ENCODE measurements at regions not wholly inside any gene's neighbourhood (a gene's known extent, or its start where the extent isn't known, plus 50 kb on each side); places are given as distances from the start of the nearest gene placed in this dataset.
"Not testable (repeated sequence)": the region's sequence is repeated elsewhere in the genome, so short reads cannot be mapped to it uniquely, and the experiment has no call there.

DNA sequence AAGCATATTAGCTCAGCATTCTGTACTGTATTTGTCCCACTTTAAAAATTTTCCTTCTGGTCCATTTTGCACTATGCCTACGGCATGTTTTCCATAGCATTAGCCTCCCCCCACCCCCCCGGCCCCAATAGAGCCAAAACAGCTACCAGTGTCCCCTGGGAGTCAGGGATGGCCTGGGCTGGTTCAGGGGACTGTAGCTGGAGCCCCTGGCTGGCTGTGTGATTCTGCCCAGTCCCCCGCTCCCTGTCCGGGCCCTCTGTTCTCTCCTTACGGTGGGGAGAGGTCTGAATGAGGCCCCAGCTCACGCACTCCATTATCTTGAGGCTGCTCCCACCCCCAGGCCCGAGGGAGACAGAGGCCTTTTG is 70.1 kb downstream of the KLF15 start:
- no peak overlapping the region for H3K27ac ChIP-seq
- TF ChIP-seq, protein P1, sequence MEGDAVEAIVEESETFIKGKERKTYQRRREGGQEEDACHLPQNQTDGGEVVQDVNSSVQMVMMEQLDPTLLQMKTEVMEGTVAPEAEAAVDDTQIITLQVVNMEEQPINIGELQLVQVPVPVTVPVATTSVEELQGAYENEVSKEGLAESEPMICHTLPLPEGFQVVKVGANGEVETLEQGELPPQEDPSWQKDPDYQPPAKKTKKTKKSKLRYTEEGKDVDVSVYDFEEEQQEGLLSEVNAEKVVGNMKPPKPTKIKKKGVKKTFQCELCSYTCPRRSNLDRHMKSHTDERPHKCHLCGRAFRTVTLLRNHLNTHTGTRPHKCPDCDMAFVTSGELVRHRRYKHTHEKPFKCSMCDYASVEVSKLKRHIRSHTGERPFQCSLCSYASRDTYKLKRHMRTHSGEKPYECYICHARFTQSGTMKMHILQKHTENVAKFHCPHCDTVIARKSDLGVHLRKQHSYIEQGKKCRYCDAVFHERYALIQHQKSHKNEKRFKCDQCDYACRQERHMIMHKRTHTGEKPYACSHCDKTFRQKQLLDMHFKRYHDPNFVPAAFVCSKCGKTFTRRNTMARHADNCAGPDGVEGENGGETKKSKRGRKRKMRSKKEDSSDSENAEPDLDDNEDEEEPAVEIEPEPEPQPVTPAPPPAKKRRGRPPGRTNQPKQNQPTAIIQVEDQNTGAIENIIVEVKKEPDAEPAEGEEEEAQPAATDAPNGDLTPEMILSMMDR (IDR thresholded peaks at IDR 0.05) = no peak

DNA sequence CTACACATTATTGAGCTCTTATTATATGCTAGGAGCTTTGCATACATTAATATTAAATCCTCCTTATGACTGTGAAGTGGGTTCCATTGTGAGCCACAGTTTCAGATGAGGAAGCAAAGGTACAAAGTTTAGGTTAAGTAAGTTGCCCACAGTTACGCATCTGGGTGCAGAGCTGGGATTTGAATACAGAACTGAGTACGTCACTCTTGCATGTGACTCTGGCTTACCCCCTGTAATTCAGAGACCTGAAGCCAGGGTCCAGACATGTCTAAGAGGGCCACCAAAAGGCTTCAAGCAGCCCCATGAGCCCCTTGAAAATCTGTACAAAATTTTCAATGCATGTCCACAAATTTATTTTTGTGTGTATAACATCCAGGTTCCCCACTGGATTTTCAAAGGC is 71.8 kb downstream of the KLF15 start:
- no peak overlapping the region for H3K27ac ChIP-seq
- TF ChIP-seq, protein P1 (IDR thresholded peaks at IDR 0.05) = no peak
- no peak for TF ChIP-seq ZFX (IDR thresholded peaks at IDR 0.05; ENCODE audit: borderline replicate concordance)

DNA sequence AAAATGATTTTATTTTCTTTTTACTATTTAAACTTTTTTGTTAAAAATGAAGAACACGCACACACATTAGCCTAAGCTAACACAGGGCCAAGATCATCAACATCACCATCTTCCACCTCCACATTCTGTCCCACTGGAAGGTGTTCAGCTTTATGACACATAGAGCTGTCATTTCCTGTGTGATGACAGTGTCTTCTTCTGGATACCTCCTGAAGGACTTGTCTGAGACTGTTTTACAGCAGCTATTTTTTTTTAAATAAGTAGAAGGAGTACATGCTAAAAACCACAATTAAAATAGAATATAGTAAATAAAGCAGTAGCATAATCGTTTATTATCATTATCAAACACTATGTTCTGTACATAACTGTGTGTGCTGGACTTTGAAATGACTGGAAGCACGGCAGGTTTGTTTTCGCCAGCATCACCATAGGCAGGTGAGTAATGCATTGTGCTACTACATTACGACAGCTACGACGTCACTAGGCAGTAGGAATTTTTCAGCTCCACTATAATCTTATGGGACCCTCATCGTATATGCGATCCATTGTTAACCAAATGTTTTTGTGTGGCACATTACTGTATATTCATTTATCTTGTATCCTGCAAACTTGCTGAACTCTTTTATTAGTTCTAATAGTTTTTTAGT is 72.8 kb downstream of the KLF15 start:
- TF ChIP-seq, protein P1 (IDR thresholded peaks at IDR 0.05) = no peak
- no peak for TF ChIP-seq ZFX (IDR thresholded peaks at IDR 0.05; ENCODE audit: borderline replicate concordance)
- H3K27ac ChIP-seq = no peak overlapping the region

DNA sequence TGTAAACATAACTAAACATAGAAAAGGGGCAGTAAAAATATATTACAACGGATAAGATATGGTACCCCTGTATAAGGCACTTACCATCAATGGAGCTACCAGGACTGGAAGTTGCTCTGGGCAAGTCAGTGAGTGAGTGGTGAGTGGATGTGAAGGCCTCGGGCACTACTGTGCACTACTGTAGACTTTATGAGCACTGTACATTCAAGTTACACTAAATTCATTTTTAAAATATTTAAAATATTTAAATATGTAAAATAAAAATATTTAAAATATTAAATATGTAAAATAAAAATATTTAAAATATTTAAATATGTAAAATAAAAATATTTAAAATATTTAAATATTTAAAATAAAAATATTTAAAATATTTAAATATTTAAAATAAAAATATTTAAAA is 73.6 kb downstream of the KLF15 start:
- not testable (repeated sequence) for H3K27ac ChIP-seq

DNA sequence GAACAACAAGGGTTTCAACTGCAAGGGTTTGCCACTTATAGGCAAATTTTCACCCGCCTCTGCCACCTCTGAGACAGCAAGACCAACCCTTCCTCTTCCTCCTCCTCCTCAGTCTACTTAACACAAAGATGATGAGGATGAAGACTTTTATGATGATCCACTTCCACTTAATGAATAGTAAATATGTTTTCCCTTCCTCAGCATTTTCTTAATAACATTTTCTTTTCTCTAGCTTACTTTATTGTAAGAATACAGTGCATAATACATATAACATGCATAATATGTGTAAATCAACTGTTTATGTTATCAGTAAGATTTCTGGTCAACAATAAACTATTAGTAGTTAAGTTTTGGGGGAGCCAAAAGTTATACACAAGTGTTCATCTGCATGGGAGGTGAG is 77.4 kb downstream of the KLF15 start:
- no peak for TF ChIP-seq ZFX (IDR thresholded peaks at IDR 0.05; ENCODE audit: borderline replicate concordance)
- TF ChIP-seq, protein P1 (IDR thresholded peaks at IDR 0.05) = no peak
- no peak overlapping the region for H3K27ac ChIP-seq

DNA sequence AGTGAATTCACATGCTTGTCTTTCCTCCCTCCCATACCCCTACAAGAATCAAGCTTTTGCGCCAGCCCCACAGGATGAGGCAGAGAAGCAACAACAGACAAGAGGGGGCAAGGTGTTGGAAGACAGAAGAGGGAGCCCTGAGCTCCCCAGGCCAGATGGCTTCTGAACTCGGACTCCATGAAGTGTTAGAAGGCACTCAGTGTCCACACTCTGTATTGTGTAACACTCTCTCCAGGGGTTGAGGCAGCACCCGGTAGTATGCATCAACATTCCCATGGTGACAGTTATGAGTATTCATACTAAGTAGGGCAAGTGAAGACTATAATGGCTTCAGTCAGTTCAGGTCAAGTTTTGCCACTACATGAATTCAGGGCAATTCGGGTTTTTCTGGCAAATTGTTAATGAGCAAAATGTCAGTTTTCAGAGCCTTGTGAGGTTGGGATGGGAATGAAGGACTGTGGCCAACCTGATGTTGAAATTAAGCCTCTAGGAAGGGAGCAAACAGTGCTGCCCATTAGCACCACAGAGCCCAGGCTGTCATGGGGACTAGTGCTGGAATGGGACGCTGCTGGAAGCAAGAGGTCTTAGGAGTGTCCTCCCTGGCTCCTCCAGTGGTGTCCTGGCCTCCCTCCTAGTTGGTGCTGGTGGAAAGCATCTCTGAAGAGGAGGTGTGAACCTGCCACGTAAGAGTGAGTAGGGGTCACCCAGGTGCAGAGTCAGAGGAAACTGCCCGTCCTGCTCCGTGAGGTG is 79.4 kb downstream of the KLF15 start:
- no peak for TF ChIP-seq ZFX (IDR thresholded peaks at IDR 0.05; ENCODE audit: borderline replicate concordance)
- TF ChIP-seq, protein P1 (IDR thresholded peaks at IDR 0.05) = no peak
- no peak overlapping the region for H3K27ac ChIP-seq

DNA sequence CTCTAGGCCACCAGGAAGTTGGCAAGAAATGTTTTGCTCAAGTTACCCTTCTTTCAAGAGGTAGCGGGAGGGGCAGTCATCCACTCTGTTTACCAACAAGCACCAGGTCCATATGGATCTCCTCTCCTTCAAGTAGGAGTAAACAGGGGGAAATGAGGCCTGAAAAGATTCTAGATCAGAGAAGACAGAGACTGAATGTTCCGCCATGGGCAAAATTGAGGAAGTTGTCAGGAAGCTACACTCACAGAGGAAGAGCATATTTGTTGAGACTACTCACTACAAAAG is 81.6 kb downstream of the KLF15 start:
- no peak overlapping the region for H3K27ac ChIP-seq
- TF ChIP-seq ZFX (IDR thresholded peaks at IDR 0.05; ENCODE audit: borderline replicate concordance) = no peak
- TF ChIP-seq, protein P1 (IDR thresholded peaks at IDR 0.05) = no peak
